ENCODE measurements at regions not wholly inside any gene's neighbourhood (a gene's known extent, or its start where the extent isn't known, plus 50 kb on each side); places are given as distances from the start of the nearest gene placed in this dataset.

DNA sequence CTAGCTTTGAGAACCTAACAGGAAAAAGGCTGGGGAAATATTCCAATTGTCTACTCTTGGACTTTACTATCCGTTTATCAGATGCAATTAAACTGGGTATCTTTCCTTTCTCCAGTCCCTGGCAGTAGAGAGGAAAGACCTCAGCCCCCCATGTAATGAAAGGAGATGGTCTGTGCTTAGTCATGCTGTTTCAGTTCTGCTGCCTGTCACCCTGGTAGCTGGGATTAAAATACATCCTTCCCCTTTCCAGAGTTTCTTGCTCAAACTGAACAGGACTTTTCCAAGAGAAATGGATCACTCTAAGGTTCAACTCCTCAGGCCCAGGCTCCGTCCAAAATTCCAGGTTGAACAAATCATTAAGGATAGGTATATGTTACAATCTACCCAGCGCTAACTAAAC is 202.9 kb downstream of the PTEN start:
- TF ChIP-seq, protein P1, sequence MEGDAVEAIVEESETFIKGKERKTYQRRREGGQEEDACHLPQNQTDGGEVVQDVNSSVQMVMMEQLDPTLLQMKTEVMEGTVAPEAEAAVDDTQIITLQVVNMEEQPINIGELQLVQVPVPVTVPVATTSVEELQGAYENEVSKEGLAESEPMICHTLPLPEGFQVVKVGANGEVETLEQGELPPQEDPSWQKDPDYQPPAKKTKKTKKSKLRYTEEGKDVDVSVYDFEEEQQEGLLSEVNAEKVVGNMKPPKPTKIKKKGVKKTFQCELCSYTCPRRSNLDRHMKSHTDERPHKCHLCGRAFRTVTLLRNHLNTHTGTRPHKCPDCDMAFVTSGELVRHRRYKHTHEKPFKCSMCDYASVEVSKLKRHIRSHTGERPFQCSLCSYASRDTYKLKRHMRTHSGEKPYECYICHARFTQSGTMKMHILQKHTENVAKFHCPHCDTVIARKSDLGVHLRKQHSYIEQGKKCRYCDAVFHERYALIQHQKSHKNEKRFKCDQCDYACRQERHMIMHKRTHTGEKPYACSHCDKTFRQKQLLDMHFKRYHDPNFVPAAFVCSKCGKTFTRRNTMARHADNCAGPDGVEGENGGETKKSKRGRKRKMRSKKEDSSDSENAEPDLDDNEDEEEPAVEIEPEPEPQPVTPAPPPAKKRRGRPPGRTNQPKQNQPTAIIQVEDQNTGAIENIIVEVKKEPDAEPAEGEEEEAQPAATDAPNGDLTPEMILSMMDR (IDR thresholded peaks at IDR 0.05; ENCODE audit: borderline replicate concordance, extremely low read depth, insufficient read depth): no peak
- intact Hi-C loops (cut with DNase I): no loop called here
- Histone ChIP-seq H3K36me3 (ENCODE audit: control insufficient read depth in 2 of 3, insufficient read depth in 3 of 3, low read length in 3 of 3) (no peaks in the 10 kb centered on the region), H3K27ac (ENCODE audit: low read depth in 2 of 2, low read length in 2 of 2) (no peak overlapping the region), H3K4me3 (ENCODE audit: low read length in 3 of 3) (no peak overlapping the region), H3K9me3 (ENCODE audit: control insufficient read depth in 2 of 3, insufficient read depth in 1 of 3, low read length in 3 of 3) (no peaks in the 10 kb centered on the region), H3K9ac (ENCODE audit: low read length in 3 of 3) (no peak overlapping the region), H3K4me1 (ENCODE audit: control insufficient read depth in 2 of 3, insufficient read depth in 2 of 3, low read depth in 1 of 3, low read length in 3 of 3) (peaks cover 0 to 7% (median 5%) of the 10 kb centered on the region in 3 donors), H3K27me3 (ENCODE audit: control insufficient read depth, insufficient read depth, low read length) (no peaks in the 10 kb centered on the region)
- DNase-seq (no peak), FAIRE-seq (no peak)

DNA sequence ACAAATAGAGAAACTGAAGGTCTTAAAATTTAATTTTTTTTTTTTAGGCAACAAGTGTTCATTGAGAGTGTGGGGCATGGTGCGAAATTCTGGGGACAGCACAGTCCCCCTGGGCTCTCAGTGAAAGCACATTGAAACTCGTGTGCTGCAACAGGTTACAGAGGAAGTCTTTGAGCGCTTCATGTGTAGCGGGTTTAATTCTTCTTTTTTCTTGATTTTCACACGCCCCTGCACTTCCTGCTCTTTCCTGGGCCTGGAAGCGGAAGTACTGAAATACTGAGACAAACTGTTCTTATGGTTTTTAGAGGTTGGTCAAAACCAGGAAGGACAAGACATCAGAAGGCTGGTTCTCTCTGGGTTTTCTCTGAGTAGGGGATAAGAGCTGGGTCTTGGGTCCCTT is 203.5 kb downstream of the PTEN start:
- Histone ChIP-seq H3K36me3 (ENCODE audit: control insufficient read depth in 2 of 3, insufficient read depth in 3 of 3, low read length in 3 of 3) (no peaks in the 10 kb centered on the region), H3K9me3 (ENCODE audit: control insufficient read depth in 2 of 3, insufficient read depth in 1 of 3, low read length in 3 of 3) (no peaks in the 10 kb centered on the region), H3K27ac (ENCODE audit: low read depth in 2 of 2, low read length in 2 of 2) (no peak overlapping the region), H3K27me3 (ENCODE audit: control insufficient read depth, insufficient read depth, low read length) (no peaks in the 10 kb centered on the region), H3K4me3 (ENCODE audit: low read length in 3 of 3) (no peak overlapping the region), H3K9ac (ENCODE audit: low read length in 3 of 3) (no peak overlapping the region), H3K4me1 (ENCODE audit: control insufficient read depth in 2 of 3, insufficient read depth in 2 of 3, low read depth in 1 of 3, low read length in 3 of 3) (peaks cover 0 to 7% (median 5%) of the 10 kb centered on the region in 3 donors)
- DNase-seq (no peak), FAIRE-seq (no peak)
- intact Hi-C loops (cut with DNase I): no loop called here
- TF ChIP-seq, protein P1 (IDR thresholded peaks at IDR 0.05; ENCODE audit: borderline replicate concordance, extremely low read depth, insufficient read depth): no peak

DNA sequence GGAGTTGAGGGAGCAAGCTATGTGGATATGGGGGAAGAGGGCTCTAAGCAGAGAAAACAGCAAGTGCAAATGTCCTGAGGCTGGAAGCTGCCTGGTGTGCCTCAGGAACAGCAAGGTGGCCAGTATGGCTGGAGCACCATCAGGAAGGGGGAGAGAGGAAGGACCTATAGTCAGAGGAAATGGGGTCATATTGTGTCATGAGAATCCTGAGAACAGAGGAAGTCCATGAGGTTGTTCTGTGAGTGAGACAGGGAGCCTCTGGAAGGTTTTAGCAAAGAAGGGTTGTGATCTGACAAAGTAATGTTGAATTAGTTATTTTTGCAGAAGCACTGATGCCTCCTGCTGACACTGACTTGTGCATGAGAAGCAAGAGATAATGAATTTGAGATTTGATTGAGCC is 204.3 kb downstream of the PTEN start:
- TF ChIP-seq, protein P1 (IDR thresholded peaks at IDR 0.05; ENCODE audit: borderline replicate concordance, extremely low read depth, insufficient read depth): no peak
- intact Hi-C loops (cut with DNase I): no loop called here
- Histone ChIP-seq H3K36me3 (ENCODE audit: control insufficient read depth in 2 of 3, insufficient read depth in 3 of 3, low read length in 3 of 3) (no peaks in the 10 kb centered on the region), H3K9ac (ENCODE audit: low read length in 3 of 3) (no peak overlapping the region), H3K27ac (ENCODE audit: low read depth in 2 of 2, low read length in 2 of 2) (no peak overlapping the region), H3K4me3 (ENCODE audit: low read length in 3 of 3) (no peak overlapping the region), H3K4me1 (ENCODE audit: control insufficient read depth in 2 of 3, insufficient read depth in 2 of 3, low read depth in 1 of 3, low read length in 3 of 3) (peaks cover 0 to 7% (median under 1%) of the 10 kb centered on the region in 3 donors), H3K9me3 (ENCODE audit: control insufficient read depth in 2 of 3, insufficient read depth in 1 of 3, low read length in 3 of 3) (no peaks in the 10 kb centered on the region), H3K27me3 (ENCODE audit: control insufficient read depth, insufficient read depth, low read length) (no peaks in the 10 kb centered on the region)
- FAIRE-seq (no peak), DNase-seq (no peak)

DNA sequence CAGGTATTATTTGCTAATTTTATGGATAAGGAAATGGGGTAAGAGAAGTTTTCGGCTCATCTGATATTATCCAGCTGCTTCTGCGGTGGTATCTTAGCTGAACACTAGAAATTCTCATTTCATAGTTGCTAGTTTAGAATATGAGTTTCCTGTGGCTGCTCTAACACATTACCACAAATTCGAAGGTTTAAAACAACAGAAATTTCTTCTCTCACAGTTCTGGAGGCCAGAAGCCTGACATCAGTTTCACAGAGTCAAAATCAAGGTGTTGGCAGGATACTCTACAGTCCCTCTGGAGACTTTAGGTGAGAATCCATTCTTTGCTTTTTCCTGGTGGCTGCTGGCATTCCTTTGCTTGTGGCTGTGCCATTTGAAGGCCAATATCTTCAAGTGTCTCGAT is 205.9 kb downstream of the PTEN start:
- Histone ChIP-seq H3K4me1 (ENCODE audit: control insufficient read depth in 2 of 3, insufficient read depth in 2 of 3, low read depth in 1 of 3, low read length in 3 of 3) (peaks cover 0 to 2% (median 0%) of the 10 kb centered on the region in 3 donors), H3K27ac (ENCODE audit: low read depth in 2 of 2, low read length in 2 of 2) (no peak overlapping the region), H3K4me3 (ENCODE audit: low read length in 3 of 3) (no peak overlapping the region), H3K9me3 (ENCODE audit: control insufficient read depth in 2 of 3, insufficient read depth in 1 of 3, low read length in 3 of 3) (no peaks in the 10 kb centered on the region), H3K9ac (ENCODE audit: low read length in 3 of 3) (no peak overlapping the region), H3K36me3 (ENCODE audit: control insufficient read depth in 2 of 3, insufficient read depth in 3 of 3, low read length in 3 of 3) (no peaks in the 10 kb centered on the region), H3K27me3 (ENCODE audit: control insufficient read depth, insufficient read depth, low read length) (no peaks in the 10 kb centered on the region)
- FAIRE-seq (no peak), DNase-seq (no peak)
- intact Hi-C loops (cut with DNase I): no loop called here
- TF ChIP-seq, protein P1 (IDR thresholded peaks at IDR 0.05; ENCODE audit: borderline replicate concordance, extremely low read depth, insufficient read depth): no peak

All from kidney (tissue), 13 donors.